22Rv1 (cell line): ENCODE measurements at regions not wholly inside any gene's neighbourhood (a gene's known extent, or its start where the extent isn't known, plus 50 kb on each side); places are given as distances from the start of the nearest gene placed in this dataset.

Source experiments
- CTCF ChIP-seq: fragments of 450-650 bp; IDR thresholded peaks from 2 replicates; pipeline ENCODE4 v1.5.1; 2017; ENCODE audit warnings: mild to moderate bottlenecking
- ZFX ChIP-seq: fragments of 450-650 bp; IDR thresholded peaks from 2 replicates; pipeline ENCODE4 v1.6.1; 2017; ENCODE audit warnings: antibody characterized with exemption, borderline replicate concordance

- TF ChIP-seq CTCF: no peak
- no peak for TF ChIP-seq ZFX
These were observed 277.2 kb upstream of the CCL2 start for GRCh38 chr17:33977729-33978514.
